ENCODE measurements at regions not wholly inside any gene's neighbourhood (a gene's known extent, or its start where the extent isn't known, plus 50 kb on each side); places are given as distances from the start of the nearest gene placed in this dataset.

GRCh38 chr20:4328541-4328940 is 79.5 kb upstream of the ADRA1D start (continued):
- TF ChIP-seq, protein P1, sequence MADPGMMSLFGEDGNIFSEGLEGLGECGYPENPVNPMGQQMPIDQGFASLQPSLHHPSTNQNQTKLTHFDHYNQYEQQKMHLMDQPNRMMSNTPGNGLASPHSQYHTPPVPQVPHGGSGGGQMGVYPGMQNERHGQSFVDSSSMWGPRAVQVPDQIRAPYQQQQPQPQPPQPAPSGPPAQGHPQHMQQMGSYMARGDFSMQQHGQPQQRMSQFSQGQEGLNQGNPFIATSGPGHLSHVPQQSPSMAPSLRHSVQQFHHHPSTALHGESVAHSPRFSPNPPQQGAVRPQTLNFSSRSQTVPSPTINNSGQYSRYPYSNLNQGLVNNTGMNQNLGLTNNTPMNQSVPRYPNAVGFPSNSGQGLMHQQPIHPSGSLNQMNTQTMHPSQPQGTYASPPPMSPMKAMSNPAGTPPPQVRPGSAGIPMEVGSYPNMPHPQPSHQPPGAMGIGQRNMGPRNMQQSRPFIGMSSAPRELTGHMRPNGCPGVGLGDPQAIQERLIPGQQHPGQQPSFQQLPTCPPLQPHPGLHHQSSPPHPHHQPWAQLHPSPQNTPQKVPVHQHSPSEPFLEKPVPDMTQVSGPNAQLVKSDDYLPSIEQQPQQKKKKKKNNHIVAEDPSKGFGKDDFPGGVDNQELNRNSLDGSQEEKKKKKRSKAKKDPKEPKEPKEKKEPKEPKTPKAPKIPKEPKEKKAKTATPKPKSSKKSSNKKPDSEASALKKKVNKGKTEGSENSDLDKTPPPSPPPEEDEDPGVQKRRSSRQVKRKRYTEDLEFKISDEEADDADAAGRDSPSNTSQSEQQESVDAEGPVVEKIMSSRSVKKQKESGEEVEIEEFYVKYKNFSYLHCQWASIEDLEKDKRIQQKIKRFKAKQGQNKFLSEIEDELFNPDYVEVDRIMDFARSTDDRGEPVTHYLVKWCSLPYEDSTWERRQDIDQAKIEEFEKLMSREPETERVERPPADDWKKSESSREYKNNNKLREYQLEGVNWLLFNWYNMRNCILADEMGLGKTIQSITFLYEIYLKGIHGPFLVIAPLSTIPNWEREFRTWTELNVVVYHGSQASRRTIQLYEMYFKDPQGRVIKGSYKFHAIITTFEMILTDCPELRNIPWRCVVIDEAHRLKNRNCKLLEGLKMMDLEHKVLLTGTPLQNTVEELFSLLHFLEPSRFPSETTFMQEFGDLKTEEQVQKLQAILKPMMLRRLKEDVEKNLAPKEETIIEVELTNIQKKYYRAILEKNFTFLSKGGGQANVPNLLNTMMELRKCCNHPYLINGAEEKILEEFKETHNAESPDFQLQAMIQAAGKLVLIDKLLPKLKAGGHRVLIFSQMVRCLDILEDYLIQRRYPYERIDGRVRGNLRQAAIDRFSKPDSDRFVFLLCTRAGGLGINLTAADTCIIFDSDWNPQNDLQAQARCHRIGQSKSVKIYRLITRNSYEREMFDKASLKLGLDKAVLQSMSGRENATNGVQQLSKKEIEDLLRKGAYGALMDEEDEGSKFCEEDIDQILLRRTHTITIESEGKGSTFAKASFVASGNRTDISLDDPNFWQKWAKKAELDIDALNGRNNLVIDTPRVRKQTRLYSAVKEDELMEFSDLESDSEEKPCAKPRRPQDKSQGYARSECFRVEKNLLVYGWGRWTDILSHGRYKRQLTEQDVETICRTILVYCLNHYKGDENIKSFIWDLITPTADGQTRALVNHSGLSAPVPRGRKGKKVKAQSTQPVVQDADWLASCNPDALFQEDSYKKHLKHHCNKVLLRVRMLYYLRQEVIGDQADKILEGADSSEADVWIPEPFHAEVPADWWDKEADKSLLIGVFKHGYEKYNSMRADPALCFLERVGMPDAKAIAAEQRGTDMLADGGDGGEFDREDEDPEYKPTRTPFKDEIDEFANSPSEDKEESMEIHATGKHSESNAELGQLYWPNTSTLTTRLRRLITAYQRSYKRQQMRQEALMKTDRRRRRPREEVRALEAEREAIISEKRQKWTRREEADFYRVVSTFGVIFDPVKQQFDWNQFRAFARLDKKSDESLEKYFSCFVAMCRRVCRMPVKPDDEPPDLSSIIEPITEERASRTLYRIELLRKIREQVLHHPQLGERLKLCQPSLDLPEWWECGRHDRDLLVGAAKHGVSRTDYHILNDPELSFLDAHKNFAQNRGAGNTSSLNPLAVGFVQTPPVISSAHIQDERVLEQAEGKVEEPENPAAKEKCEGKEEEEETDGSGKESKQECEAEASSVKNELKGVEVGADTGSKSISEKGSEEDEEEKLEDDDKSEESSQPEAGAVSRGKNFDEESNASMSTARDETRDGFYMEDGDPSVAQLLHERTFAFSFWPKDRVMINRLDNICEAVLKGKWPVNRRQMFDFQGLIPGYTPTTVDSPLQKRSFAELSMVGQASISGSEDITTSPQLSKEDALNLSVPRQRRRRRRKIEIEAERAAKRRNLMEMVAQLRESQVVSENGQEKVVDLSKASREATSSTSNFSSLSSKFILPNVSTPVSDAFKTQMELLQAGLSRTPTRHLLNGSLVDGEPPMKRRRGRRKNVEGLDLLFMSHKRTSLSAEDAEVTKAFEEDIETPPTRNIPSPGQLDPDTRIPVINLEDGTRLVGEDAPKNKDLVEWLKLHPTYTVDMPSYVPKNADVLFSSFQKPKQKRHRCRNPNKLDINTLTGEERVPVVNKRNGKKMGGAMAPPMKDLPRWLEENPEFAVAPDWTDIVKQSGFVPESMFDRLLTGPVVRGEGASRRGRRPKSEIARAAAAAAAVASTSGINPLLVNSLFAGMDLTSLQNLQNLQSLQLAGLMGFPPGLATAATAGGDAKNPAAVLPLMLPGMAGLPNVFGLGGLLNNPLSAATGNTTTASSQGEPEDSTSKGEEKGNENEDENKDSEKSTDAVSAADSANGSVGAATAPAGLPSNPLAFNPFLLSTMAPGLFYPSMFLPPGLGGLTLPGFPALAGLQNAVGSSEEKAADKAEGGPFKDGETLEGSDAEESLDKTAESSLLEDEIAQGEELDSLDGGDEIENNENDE (IDR thresholded peaks at IDR 0.05; ENCODE audit: insufficient replicate concordance, low read length) = no peak
- no peak for TF ChIP-seq POU5F1 (IDR thresholded peaks at IDR 0.05; ENCODE audit: low read depth, low read length)
- no peak for TF ChIP-seq EGR1 (IDR thresholded peaks at IDR 0.05; ENCODE audit: borderline replicate concordance, low read depth, low read length)

All from H1 (cell line).